GM21381 (cell line): ENCODE measurements at regions not wholly inside any gene's neighbourhood (a gene's known extent, or its start where the extent isn't known, plus 50 kb on each side); places are given as distances from the start of the nearest gene placed in this dataset.

Experiments
- ATAC-seq: cut with Tn5 transposase; IDR thresholded peaks from one replicate; pipeline ENCODE4 v1.9.1; 2021; ENCODE audit warnings: mild to moderate bottlenecking, moderate library complexity; ENCODE audit not compliant: unreplicated experiment

GRCh38 chr9:2303056-2303455 lies 287.9 kb downstream of the SMARCA2 start:
- no peak for ATAC-seq

- ATAC-seq = no peak
These were observed 292.3 kb downstream of the SMARCA2 start for GRCh38 chr9:2307480-2307879.

- no peak for ATAC-seq
These were observed 296.8 kb downstream of the SMARCA2 start for GRCh38 chr9:2311920-2312319.

GRCh38 chr9:2313512-2313911 lies 298.4 kb downstream of the SMARCA2 start:
- no peak for ATAC-seq

GRCh38 chr9:2317591-2317990 lies 302.4 kb downstream of the SMARCA2 start:
- ATAC-seq = no peak

GRCh38 chr9:2319421-2319820 lies 302.2 kb upstream of the VLDLR start:
- ATAC-seq = no peak

GRCh38 chr9:2320114-2320513 lies 301.5 kb upstream of the VLDLR start:
- ATAC-seq = no peak

- ATAC-seq = no peak
These were observed 301.0 kb upstream of the VLDLR start for GRCh38 chr9:2320632-2321031.

GRCh38 chr9:2321523-2322148 lies 300.0 kb upstream of the VLDLR start:
- ATAC-seq = no peak

- no peak for ATAC-seq
These were observed 296.8 kb upstream of the VLDLR start for GRCh38 chr9:2324742-2325141.

GRCh38 chr9:2332663-2333062 lies 288.9 kb upstream of the VLDLR start:
- ATAC-seq = no peak

GRCh38 chr9:2335260-2335659 lies 286.3 kb upstream of the VLDLR start:
- no peak for ATAC-seq

GRCh38 chr9:2336055-2336454 lies 285.5 kb upstream of the VLDLR start:
- ATAC-seq = no peak

- no peak for ATAC-seq
These were observed 284.5 kb upstream of the VLDLR start for GRCh38 chr9:2337131-2337530.

GRCh38 chr9:2337627-2338026 lies 284.0 kb upstream of the VLDLR start:
- no peak for ATAC-seq

GRCh38 chr9:2338777-2339365 lies 282.7 kb upstream of the VLDLR start:
- ATAC-seq = no peak

GRCh38 chr9:2339416-2339815 lies 282.2 kb upstream of the VLDLR start:
- ATAC-seq = no peak

- ATAC-seq = no peak
These were observed 281.4 kb upstream of the VLDLR start for GRCh38 chr9:2340046-2340760.

- no peak for ATAC-seq
These were observed 280.5 kb upstream of the VLDLR start for GRCh38 chr9:2341126-2341525.

- no peak for ATAC-seq
These were observed 279.6 kb upstream of the VLDLR start for GRCh38 chr9:2341956-2342355.

GRCh38 chr9:2343756-2344155 lies 277.8 kb upstream of the VLDLR start:
- ATAC-seq = no peak

GRCh38 chr9:2344436-2344835 lies 277.2 kb upstream of the VLDLR start:
- no peak for ATAC-seq
